ENCODE measurements at regions not wholly inside any gene's neighbourhood (a gene's known extent, or its start where the extent isn't known, plus 50 kb on each side); places are given as distances from the start of the nearest gene placed in this dataset.

DNA sequence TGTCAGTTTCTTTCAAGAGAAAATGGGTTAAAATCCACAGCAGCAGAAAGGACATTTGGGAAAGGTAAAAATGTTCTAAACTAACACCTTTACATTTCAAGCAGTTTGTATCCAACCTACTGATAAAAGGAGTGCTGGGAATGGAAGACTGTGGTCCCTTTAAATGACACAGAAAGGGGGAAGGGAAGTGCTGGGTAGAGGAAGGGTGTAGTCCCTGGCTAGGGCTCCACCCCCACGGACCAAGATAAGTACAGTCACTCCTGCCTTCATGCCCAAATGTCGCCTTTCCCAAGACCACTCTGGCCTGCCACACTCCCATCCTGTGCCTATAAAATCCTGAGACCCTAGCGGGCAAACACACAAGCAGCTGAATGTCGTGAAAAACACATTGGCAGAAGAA lies 350.9 kb upstream of the POU1F1 start:
- Mint-ChIP-seq H3K4me1 (no peaks in the 10 kb centered on the region), H3K27me3 (no peaks in the 10 kb centered on the region), H3K9me3 (no peaks in the 10 kb centered on the region), H3K4me3 (no peak overlapping the region), H3K36me3 (ENCODE audit: low read depth) (no peaks in the 10 kb centered on the region), H3K27ac (no peak overlapping the region)
- CTCF ChIA-PET = no interaction called here
- POLR2A ChIA-PET = no interaction called here
- DNase-seq = no peak

DNA sequence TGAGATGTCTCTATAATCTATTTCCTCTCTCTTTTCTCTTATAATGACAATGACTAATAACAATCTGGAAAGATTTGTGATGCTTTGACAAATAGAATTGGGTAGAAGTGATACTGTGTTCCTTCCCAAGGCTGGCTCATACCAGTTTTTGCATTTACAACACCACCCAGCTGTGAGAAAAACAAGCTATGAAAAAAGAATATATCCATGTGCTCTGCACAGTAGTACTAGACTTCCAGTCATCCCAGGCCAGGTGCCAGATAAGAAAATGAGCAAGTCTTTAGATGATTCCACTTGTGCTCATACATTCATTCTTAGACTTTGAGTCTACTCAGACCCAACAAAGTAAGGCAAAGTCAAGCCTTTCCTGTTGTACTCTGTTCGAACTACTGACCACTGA lies 350.2 kb upstream of the POU1F1 start:
- H3K4me1 Mint-ChIP-seq = no peaks in the 10 kb centered on the region
- no peaks in the 10 kb centered on the region for H3K9me3 Mint-ChIP-seq
- no peak overlapping the region for H3K27ac Mint-ChIP-seq
- no peaks in the 10 kb centered on the region for H3K36me3 Mint-ChIP-seq (ENCODE audit: low read depth)
- ChIA-PET CTCF (no interaction called here), POLR2A (no interaction called here)
- no peak for DNase-seq
- H3K27me3 Mint-ChIP-seq = no peaks in the 10 kb centered on the region
- no peak overlapping the region for H3K4me3 Mint-ChIP-seq

DNA sequence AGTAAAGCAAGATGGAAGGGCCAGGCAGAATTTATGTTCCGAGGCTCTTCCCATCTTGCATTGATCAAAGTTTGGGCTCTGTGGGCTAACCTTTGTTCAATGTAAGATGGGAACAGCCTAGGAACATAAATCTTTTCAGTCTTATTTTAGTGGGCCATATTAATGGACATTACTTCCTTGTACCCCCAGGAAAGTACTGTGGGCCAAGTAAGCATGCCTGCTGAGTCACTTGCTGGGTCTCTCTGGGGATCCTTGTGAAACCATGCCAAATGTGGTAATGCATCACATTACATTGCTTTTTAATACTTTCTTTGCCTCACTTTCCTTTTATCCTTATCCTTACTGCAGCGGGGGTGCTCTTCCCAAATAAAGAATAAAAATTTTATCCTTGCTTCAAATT lies 349.5 kb upstream of the POU1F1 start:
- H3K36me3 Mint-ChIP-seq (ENCODE audit: low read depth) = no peaks in the 10 kb centered on the region
- POLR2A ChIA-PET = no interaction called here
- CTCF ChIA-PET = no interaction called here
- no peak overlapping the region for H3K27ac Mint-ChIP-seq
- no peaks in the 10 kb centered on the region for H3K9me3 Mint-ChIP-seq
- no peak overlapping the region for H3K4me3 Mint-ChIP-seq
- H3K27me3 Mint-ChIP-seq = no peaks in the 10 kb centered on the region
- no peaks in the 10 kb centered on the region for H3K4me1 Mint-ChIP-seq
- no peak for DNase-seq

DNA sequence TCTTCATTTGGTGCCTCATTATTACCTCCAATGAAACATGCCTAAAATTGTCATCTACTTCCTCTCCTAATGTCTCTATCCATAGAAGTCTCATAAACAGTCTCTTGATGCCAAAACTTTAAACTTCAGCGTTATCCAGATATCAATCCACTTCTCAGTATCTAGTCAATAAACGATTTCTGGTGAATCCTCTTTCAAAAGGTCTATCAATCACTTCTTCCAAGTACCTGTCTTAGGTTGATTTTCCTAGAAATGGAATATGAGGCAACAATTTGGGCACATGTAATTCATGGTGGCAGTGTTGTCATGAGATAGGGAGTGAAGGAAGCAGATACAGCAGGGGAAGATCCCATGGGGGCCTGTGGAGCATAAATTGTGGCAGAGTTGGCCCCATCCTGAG lies 348.5 kb upstream of the POU1F1 start:
- Mint-ChIP-seq H3K36me3 (ENCODE audit: low read depth) (no peaks in the 10 kb centered on the region), H3K4me1 (no peaks in the 10 kb centered on the region), H3K9me3 (no peaks in the 10 kb centered on the region), H3K27ac (no peak overlapping the region), H3K27me3 (no peaks in the 10 kb centered on the region), H3K4me3 (no peak overlapping the region)
- POLR2A ChIA-PET = no interaction called here
- no peak for DNase-seq
- CTCF ChIA-PET = no interaction called here

DNA sequence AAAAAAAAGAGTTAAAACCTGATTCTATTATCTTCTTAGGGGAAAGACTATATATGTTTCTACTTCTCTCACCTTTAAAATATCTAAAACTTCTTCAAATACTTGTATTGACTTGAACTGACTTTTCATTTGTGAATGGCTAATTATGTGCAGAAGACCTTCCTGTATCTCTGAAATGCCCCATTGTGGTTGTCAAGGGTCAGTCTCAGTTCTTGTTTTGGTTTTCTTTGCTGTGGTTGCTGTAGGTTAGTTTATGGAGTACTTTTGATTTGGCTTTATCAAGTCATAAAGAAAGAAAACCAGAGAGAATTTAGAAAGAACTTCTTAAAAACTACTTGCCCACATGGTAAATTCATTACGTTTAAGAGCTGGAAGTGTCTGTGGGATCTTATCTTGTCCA lies 345.3 kb upstream of the POU1F1 start:
- Mint-ChIP-seq H3K4me3 (no peak overlapping the region), H3K27me3 (no peaks in the 10 kb centered on the region), H3K9me3 (no peaks in the 10 kb centered on the region), H3K36me3 (ENCODE audit: low read depth) (no peaks in the 10 kb centered on the region), H3K27ac (no peak overlapping the region), H3K4me1 (no peaks in the 10 kb centered on the region)
- DNase-seq = no peak
- ChIA-PET POLR2A (no interaction called here), CTCF (no interaction called here)

DNA sequence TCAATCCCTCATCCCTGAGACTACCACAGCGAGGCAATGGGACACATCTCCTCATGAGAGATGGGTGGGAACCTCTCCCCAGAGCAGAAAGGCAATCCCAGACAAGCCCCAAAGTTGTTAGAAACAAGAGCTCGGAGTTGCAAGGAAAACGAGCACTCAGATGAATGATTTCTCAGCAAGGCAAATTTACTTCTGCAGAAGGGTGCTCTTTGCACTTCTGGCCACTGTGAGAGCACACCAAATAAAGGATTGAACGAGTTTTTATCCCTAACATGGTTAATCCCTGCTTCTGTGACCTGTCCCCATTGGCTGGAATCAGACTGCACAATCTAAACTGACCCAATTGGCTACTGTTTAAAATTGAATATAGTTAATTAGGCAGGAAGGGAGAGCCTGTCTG lies 339.1 kb upstream of the POU1F1 start:
- ChIA-PET CTCF (no interaction called here), POLR2A (no interaction called here)
- Mint-ChIP-seq H3K4me3 (no peak overlapping the region), H3K4me1 (no peaks in the 10 kb centered on the region), H3K36me3 (ENCODE audit: low read depth) (no peaks in the 10 kb centered on the region), H3K27me3 (no peaks in the 10 kb centered on the region), H3K9me3 (peaks cover 20% of the 10 kb centered on the region), H3K27ac (no peak overlapping the region)
- DNase-seq = no peak

DNA sequence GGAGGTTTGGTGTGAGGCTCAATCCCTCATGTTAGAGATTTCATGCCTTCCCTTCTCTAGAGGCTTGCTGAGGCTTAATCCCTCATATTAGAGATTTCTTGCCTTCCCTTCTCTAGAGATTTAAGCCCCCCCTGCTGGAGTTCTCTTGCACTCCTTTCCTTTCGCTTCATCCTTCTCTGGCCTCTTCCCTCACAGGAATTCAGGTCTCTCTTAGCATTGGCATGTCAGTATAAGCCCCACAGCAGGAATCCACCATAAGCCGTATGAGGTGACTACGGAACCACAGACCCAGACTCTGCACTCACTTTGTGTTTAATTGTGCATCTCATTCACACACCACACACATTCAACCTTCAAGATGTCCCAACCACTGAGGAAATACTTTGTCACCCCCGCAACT lies 338.6 kb upstream of the POU1F1 start:
- no peaks in the 10 kb centered on the region for H3K4me1 Mint-ChIP-seq
- POLR2A ChIA-PET = no interaction called here

DNA sequence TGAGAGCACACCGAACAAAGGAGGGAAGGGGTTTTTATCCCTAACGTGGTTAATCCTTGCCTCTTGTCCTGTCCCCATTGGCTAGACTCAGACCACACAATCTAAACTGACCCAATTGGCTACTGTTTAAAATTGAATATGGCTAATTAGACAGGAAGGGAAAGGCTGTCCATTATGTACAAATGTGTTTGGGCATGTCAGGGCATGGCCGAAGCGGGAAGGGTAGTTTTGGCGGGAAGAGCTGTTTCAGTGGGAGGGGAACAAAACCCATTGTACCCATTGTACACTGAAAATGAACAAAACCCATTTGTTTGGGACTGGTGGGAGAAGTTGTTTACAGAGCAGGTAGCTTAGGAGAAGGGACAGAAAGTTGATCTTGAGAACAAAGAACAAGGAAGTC lies 330.9 kb upstream of the POU1F1 start:
- no peaks in the 10 kb centered on the region for H3K36me3 Mint-ChIP-seq (ENCODE audit: low read depth)
- ChIA-PET POLR2A (no interaction called here), CTCF (no interaction called here)
- no peaks in the 10 kb centered on the region for H3K4me1 Mint-ChIP-seq
- no peak overlapping the region for H3K27ac Mint-ChIP-seq
- DNase-seq = no peak
- peaks cover 7% of the 10 kb centered on the region for H3K9me3 Mint-ChIP-seq
- H3K4me3 Mint-ChIP-seq = no peak overlapping the region
- no peaks in the 10 kb centered on the region for H3K27me3 Mint-ChIP-seq

More for the DNA sequence above, 338.6 kb upstream of the POU1F1 start:
- Mint-ChIP-seq H3K27ac (no peak overlapping the region), H3K4me3 (no peak overlapping the region), H3K36me3 (ENCODE audit: low read depth) (no peaks in the 10 kb centered on the region), H3K9me3 (peaks cover 20% of the 10 kb centered on the region), H3K27me3 (no peaks in the 10 kb centered on the region)
- no peak for DNase-seq
- CTCF ChIA-PET = no interaction called here

DNA sequence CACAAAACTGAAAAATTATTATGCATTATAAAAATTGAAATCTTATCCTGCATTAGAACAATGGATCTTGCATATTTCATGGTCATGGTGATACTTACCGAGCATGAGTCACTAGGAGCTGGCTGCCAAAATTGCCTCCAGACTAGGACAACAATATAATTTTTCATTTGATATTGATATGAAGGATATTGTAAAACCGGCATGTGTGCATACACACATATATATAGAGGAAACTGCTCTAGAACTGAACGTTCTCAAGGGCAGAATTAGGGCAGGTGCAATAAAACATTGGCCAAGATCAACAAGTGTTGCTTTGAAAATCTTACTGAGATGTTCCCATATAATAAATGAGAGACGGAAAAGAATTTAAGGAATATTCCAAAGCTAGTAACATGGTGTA lies 319.4 kb upstream of the POU1F1 start:
- no peak for DNase-seq
- POLR2A ChIA-PET = no interaction called here
- CTCF ChIA-PET = no interaction called here
- Mint-ChIP-seq H3K9me3 (peaks cover 6% of the 10 kb centered on the region), H3K27ac (no peak overlapping the region), H3K36me3 (ENCODE audit: low read depth) (no peaks in the 10 kb centered on the region), H3K4me1 (no peaks in the 10 kb centered on the region), H3K4me3 (no peak overlapping the region), H3K27me3 (no peaks in the 10 kb centered on the region)

DNA sequence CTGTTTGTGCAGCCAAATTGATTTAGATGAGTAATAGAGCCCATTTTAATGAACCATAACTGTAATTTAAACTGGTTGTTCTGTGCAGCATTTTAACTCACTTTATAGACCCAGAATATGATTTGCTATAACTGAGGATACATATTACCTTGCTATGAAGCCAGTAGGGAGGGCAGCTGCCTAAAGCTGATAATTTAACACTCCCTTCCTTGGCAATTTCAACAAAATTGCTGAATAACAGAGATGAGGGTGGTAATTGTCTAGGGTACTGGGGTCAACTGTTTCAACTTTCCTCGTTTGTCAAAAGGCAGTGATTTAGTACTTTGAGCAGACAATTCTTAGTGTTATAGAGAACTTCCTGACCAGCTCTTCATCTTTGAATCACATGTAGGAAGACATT lies 304.9 kb upstream of the POU1F1 start:
- H3K4me3 Mint-ChIP-seq = no peak overlapping the region
- DNase-seq = no peak
- H3K27ac Mint-ChIP-seq = no peak overlapping the region
- no peaks in the 10 kb centered on the region for H3K27me3 Mint-ChIP-seq
- ChIA-PET POLR2A (no interaction called here), CTCF (no interaction called here)
- H3K4me1 Mint-ChIP-seq = no peaks in the 10 kb centered on the region
- H3K9me3 Mint-ChIP-seq = no peaks in the 10 kb centered on the region
- H3K36me3 Mint-ChIP-seq (ENCODE audit: low read depth) = no peaks in the 10 kb centered on the region

DNA sequence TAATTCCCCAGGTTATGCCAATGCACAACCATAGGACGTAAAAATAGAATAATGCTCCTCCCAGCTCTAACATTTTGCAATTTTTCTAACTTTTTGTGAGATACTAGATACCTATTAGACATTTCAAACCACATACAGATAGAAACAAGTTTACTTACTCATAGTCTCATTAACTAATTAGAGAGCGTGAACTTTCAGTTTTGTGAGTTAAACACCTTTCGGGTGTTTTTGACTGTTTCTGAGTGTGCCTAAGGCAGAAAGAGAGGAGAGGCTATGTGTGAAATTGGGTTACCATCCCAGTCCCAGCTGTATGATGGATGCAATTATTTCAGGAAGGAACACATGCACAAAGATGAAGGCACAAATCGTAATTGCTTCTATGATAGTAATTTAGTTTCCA lies 300.4 kb upstream of the POU1F1 start:
- no peaks in the 10 kb centered on the region for H3K4me1 Mint-ChIP-seq
- ChIA-PET POLR2A (no interaction called here), CTCF (no interaction called here)

DNA sequence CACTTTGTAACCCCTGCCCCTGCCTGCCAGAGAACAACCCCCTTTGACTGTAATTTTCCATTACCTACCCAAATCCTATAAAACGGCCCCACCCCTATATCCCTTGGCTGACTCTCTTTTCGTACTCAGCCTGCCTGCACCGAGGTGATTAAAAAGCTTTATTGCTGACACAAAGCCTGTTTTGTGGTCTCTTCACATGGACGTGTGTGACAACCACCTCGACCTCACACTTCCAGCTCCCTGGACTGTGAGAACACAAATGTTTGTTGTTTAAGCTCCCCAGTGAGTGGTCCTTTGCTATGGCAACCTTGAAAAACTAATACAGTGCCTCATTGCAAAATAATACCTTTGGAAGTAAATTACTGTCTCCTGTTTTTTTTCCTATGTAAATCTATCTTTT lies 299.2 kb upstream of the POU1F1 start:
- H3K9me3 Mint-ChIP-seq = no peaks in the 10 kb centered on the region
- H3K4me1 Mint-ChIP-seq = no peaks in the 10 kb centered on the region
- DNase-seq = no peak
- H3K4me3 Mint-ChIP-seq = no peak overlapping the region
- CTCF ChIA-PET = no interaction called here
- POLR2A ChIA-PET = no interaction called here
- H3K27ac Mint-ChIP-seq = no peak overlapping the region
- H3K36me3 Mint-ChIP-seq (ENCODE audit: low read depth) = no peaks in the 10 kb centered on the region
- no peaks in the 10 kb centered on the region for H3K27me3 Mint-ChIP-seq

More for the DNA sequence above, 300.4 kb upstream of the POU1F1 start:
- DNase-seq = no peak
- H3K27me3 Mint-ChIP-seq = no peaks in the 10 kb centered on the region
- H3K4me3 Mint-ChIP-seq = no peak overlapping the region
- no peak overlapping the region for H3K27ac Mint-ChIP-seq
- no peaks in the 10 kb centered on the region for H3K9me3 Mint-ChIP-seq
- no peaks in the 10 kb centered on the region for H3K36me3 Mint-ChIP-seq (ENCODE audit: low read depth)

DNA sequence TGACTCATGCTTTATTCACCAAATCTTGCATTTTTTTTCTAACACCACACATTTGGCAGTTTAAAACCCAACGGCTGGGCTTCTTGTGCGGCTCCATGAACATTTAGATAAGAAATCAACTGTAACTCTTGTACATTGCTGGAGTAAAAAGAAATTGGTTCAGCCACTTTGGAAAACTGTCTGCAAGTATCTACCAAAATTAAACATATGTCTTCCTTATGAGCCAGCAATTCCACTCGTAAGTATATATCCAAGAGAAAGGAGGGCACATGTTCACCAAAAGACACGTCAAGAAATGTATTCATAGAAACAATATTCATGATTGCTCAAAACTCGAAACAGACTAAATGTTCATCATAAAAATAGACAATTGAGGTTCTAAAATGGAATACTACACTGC lies 291.9 kb upstream of the POU1F1 start:
- DNase-seq = no peak
- Mint-ChIP-seq H3K4me1 (no peaks in the 10 kb centered on the region), H3K36me3 (ENCODE audit: low read depth) (no peaks in the 10 kb centered on the region), H3K4me3 (no peak overlapping the region), H3K9me3 (no peaks in the 10 kb centered on the region), H3K27me3 (no peaks in the 10 kb centered on the region), H3K27ac (no peak overlapping the region)
- POLR2A ChIA-PET = no interaction called here
- CTCF ChIA-PET = no interaction called here

DNA sequence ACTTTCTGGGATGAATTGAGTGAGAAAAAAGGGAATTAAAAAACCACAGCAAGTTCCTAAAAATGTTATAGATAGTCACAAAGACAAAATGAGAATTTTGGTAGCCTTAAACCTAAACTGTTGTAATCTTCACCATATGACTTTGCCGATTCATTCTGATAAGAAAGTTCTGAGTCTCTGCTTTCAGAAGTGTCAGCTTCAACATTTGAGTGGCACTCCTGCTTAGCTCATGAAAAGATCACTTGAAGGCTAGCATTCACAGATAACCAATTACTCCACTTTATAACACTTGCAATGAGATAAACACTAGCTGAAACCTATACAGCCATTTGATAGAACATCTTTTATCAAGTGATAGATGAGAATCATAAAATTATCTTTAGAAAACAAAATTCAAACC lies 288.1 kb upstream of the POU1F1 start:
- ChIA-PET CTCF (no interaction called here), POLR2A (no interaction called here)
- no peaks in the 10 kb centered on the region for H3K27me3 Mint-ChIP-seq
- H3K9me3 Mint-ChIP-seq = no peaks in the 10 kb centered on the region
- no peak overlapping the region for H3K4me3 Mint-ChIP-seq
- no peak for DNase-seq
- no peaks in the 10 kb centered on the region for H3K36me3 Mint-ChIP-seq (ENCODE audit: low read depth)
- no peak overlapping the region for H3K27ac Mint-ChIP-seq
- no peaks in the 10 kb centered on the region for H3K4me1 Mint-ChIP-seq

DNA sequence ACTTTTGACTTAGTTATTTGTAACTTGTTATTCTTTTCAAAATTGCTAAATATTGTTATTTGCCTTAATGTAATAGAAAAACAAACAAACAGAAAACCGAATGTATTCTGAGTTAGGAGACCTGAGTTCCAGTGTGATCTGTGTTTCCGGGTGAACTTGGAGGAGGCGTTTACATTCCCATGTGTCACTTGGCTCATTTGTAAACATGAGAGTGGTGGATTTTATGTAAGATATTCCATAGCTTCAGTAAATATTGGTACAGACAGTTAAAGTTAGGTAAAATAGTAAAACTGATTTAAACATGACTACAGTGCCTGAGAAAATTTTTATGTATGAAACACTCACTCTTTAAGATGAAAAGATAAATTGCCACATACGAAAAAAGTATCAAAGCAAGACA lies 287.3 kb upstream of the POU1F1 start:
- ChIA-PET POLR2A (no interaction called here), CTCF (no interaction called here)
- H3K4me1 Mint-ChIP-seq = no peaks in the 10 kb centered on the region
- no peaks in the 10 kb centered on the region for H3K9me3 Mint-ChIP-seq
- H3K27ac Mint-ChIP-seq = no peak overlapping the region
- H3K4me3 Mint-ChIP-seq = no peak overlapping the region
- DNase-seq = no peak
- no peaks in the 10 kb centered on the region for H3K36me3 Mint-ChIP-seq (ENCODE audit: low read depth)
- H3K27me3 Mint-ChIP-seq = no peaks in the 10 kb centered on the region

All from activated CD4-positive, alpha-beta memory T cell treated with anti-CD3 and anti-CD28 coated beads, Interleukin-2, amount 10 ng/mL, durations not matched to agents 7 days and 5 days (primary cell).